Hematopoietic multipotent progenitor cell treated with erythropoietin and hydrocortisone succinate and interleukin-3 and kit ligand, for 15 days (in vitro differentiated cells): ENCODE measurements at regions not wholly inside any gene's neighbourhood (a gene's known extent, or its start where the extent isn't known, plus 50 kb on each side); places are given as distances from the start of the nearest gene placed in this dataset.

Experiments
- DNase-seq: peaks from one replicate; pipeline ENCODE4 v3.0.0-alpha.2; 2015; ENCODE audit warnings: low spot score

DNA sequence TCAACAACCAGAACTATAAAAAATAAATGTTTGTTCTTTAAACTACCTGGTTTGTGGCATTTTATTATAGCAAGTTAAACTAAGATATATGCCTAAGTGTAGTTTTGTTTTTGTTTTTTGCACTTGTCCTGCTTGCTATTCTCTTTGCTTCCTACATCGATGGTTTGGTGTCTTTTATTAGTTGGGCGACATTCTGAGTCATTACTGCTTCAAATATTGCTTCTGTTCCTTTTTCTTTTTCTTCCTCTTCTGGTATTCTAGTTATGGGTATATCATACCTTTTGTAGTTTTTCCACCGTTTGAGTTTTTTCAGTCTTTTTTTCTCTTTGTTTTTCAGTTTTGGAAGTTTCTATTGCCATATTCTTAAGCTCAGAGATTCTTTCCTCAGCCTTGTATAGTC is 86.9 kb downstream of the MACIR start:
- DNase-seq = no peak

DNA sequence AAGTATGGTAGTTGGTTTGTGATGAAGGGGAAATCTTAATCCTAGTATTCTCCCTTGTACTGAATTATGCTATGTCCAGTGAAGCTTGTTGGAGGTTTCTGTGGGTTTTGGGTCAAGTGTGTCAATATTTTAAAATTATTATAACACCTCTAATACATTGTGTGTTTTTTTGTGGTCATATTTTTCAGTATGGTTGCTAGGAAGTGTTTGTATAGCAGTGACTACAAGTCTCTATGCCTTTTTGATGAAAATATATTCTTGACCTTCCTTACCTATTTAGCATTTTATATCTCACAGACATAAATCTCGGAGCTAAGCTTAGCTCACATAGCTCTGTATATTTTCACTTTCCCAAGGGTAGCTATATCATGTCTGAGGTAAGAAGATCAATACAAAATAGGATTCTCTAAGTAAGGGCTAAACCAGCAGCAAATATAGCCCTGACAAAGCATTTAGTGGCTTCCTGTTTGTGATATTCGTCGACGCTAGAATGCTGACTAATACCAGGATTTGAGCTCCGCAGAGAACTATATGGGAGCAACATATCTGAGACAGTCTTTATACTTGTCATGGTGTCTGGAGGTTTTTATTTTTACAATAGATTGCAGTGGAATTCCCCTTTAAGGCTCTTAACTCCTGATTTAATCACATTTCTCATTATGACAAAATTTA is 82.3 kb downstream of the MACIR start:
- DNase-seq = no peak

DNA sequence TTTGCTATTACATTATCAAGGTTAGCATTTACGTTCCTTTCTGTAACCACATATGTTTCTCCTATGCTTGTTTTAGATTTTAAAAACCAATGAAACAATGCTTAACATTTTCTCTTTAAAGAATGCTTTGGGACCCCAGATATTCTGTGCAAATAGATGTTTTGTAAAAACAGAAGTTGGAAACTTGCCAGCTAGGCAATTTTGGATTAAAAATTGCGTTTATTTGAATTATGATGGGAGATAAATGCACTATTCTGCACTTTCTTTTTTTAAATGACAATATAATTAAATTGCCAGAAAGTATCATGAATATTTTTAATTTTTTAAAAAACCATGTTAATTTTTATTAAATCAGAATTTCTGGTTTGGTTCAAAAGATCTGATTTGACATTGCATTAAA is 81.6 kb downstream of the MACIR start:
- no peak for DNase-seq

DNA sequence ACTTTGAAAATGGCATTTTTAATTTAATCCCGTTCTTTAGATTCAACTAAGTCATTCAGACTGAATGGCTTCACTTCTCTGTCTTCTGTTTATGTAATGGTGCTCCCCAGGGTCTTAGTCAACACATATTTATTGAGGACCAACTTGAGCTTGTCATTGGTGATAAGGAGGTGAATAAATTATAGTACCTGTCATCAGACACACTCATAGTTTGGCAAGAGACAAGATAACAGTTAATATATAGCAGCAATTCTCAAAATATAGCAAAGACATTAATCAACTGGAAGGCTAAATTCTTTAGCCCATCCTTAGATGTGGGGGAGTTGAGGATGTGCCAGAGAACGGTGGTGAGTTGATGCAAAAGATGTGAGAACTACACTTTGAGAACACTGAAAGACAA is 78.4 kb downstream of the MACIR start:
- DNase-seq = no peak

DNA sequence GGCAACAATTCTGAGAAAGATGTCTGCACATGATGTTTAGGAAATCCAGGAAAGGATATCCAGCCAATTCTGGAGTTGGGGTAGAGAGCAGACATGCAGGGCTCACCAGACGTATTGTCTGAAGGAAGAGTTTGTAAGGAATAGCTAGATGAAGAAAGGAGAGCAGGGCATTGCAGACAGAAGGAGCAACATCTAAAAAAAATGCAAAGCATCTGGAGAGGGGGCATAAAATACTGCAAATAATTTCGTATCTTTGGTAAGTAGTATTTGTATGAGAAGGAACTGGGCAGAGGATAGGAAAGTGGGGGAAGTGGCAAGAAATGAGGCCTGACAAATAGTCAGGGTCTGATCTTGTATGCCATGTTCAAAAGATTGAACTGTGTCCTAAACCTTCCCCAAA is 74.8 kb downstream of the MACIR start:
- DNase-seq = no peak

DNA sequence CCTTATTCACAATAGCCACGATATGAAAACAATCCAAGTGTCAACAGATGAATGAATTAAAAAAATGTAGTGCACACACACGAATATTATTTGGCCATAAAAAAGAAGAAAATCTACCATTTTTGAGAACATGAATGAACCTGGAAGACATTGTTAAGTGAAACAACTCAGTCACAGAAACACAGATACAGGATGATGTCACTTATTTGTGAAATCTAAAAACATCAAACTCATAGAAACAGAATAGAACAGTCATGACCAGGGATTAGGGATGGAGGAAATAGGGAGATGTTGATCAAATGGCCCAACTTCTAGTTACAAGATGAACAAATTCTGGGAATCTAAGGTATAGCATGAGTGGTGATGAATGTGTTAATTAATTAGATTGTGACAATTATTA is 72.3 kb downstream of the MACIR start:
- no peak for DNase-seq
